Body of pancreas (tissue), 4 donors: ENCODE measurements at regions not wholly inside any gene's neighbourhood (a gene's known extent, or its start where the extent isn't known, plus 50 kb on each side); places are given as distances from the start of the nearest gene placed in this dataset.

Experiments used
- ATAC-seq: fragments of 150-250 bp; one replicate; pipeline ENCODE4 v1.9.1; 2016
- DNase-seq, 4 donors: peaks; one replicate each; pipeline ENCODE4 v3.0.0-alpha.2; 2019
- H3K27ac ChIP-seq, 4 donors: fragments of 200-600 bp; sonication (generic); 1 replicate in 3 of 4; 2 replicates in 1 of 4; pipeline versions ENCODE4 v1.5.1 to v1.6.1; 2016 to 2019; ENCODE audit warnings: mild to moderate bottlenecking in 1 of 4, mixed read lengths in 1 of 4, moderate library complexity in 1 of 4
- H3K27me3 ChIP-seq, 2 donors: fragments of 200-600 bp; sonication (generic); one replicate each; pipeline ENCODE4 v1.6.0; 2016; ENCODE audit warnings: mild to moderate bottlenecking in 1 of 2
- H3K36me3 ChIP-seq, 2 donors: fragments of 200-600 bp; sonication (generic); replicated peaks in 1 of 2; 2 replicates each; pipeline ENCODE4 v1.5.1; 2016; ENCODE audit warnings: low read depth in 2 of 2; ENCODE audit not compliant: insufficient read depth in 1 of 2
- H3K4me1 ChIP-seq: fragments of 200-600 bp; sonication (generic); one replicate; pipeline ENCODE4 v1.6.0; 2016
- H3K4me3 ChIP-seq, 2 donors: fragments of 200-600 bp; sonication (generic); 1 replicate in 1 of 2; 2 replicates in 1 of 2; pipeline ENCODE4 v1.5.1; 2016 to 2019
- H3K9me3 ChIP-seq, 3 donors: fragments of 200-600 bp; sonication (generic); 1 replicate in 2 of 3; 2 replicates in 1 of 3; pipeline ENCODE4 v1.5.1; 2016
- CTCF ChIP-seq, 7 experiments: fragments of 450-650 bp in 4 of 7; fragments of 200-600 bp in 3 of 7; sonication (generic) in 3 of 7; IDR thresholded peaks; one replicate each; pipeline ENCODE4 v1.5.1; 2016 to 2019; ENCODE audit warnings: antibody characterized with exemption in 7 of 7
- POLR2A ChIP-seq, 3 donors: fragments of 450-650 bp; IDR thresholded peaks; one replicate each; pipeline ENCODE4 v1.6.1; 2016; ENCODE audit warnings: antibody characterized with exemption in 3 of 3, mild to moderate bottlenecking in 2 of 3
- WGBS, 2 donors: methylation state at CpG; one replicate each; pipeline ENCODE4 v1.1.5; 2017; 5-methylcytosine and 5-hydroxymethylcytosine counted together
- intact Hi-C: fragments of 100-400 bp; cut with DNase I; formaldehyde crosslinking; loops from one replicate; pipeline ENCODE4 v1.15.1; 2023

GRCh38 chr7:123348690-123349089 lies 148.9 kb upstream of the SLC13A1 start:
- Histone ChIP-seq H3K36me3 (no peaks in the 10 kb centered on the region), H3K9me3 (no peaks in the 10 kb centered on the region), H3K27me3 (no peaks in the 10 kb centered on the region), H3K4me3 (no peak overlapping the region), H3K4me1 (peaks cover 6% of the 10 kb centered on the region), H3K27ac (no peak overlapping the region)
- DNase-seq, result no peak
- 71 to 84% methylated on average over 1 of the region's 1 CpG for WGBS, 2 donors
- ATAC-seq, result no peak
- TF ChIP-seq POLR2A (IDR thresholded peaks at IDR 0.05), result no peak
- TF ChIP-seq CTCF (IDR thresholded peaks at IDR 0.05), result no peak
- intact Hi-C loops, result no loop called here

GRCh38 chr7:123346766-123347165 lies 147.0 kb upstream of the SLC13A1 start:
- Histone ChIP-seq H3K36me3 (no peaks in the 10 kb centered on the region), H3K27ac (no peak overlapping the region), H3K4me3 (no peak overlapping the region), H3K4me1 (peaks cover 2% of the 10 kb centered on the region), H3K9me3 (no peaks in the 10 kb centered on the region), H3K27me3 (no peaks in the 10 kb centered on the region)
- TF ChIP-seq CTCF (IDR thresholded peaks at IDR 0.05), result no peak
- TF ChIP-seq POLR2A (IDR thresholded peaks at IDR 0.05), result no peak
- DNase-seq (no peak), ATAC-seq (no peak)
- intact Hi-C loops, result no loop called here

GRCh38 chr7:123343611-123344010 lies 143.8 kb upstream of the SLC13A1 start:
- Histone ChIP-seq H3K36me3 (no peaks in the 10 kb centered on the region), H3K27me3 (no peaks in the 10 kb centered on the region), H3K27ac (no peak overlapping the region), H3K4me1 (no peaks in the 10 kb centered on the region), H3K4me3 (no peak overlapping the region), H3K9me3 (no peaks in the 10 kb centered on the region)
- WGBS, 2 donors, result 73 to 96% methylated on average over 1 of the region's 1 CpG
- intact Hi-C loops, result no loop called here
- ATAC-seq, result no peak
- TF ChIP-seq CTCF (IDR thresholded peaks at IDR 0.05), result no peak
- no peak for TF ChIP-seq POLR2A (IDR thresholded peaks at IDR 0.05)
- DNase-seq, result no peak

- Histone ChIP-seq H3K27me3 (no peaks in the 10 kb centered on the region), H3K9me3 (no peaks in the 10 kb centered on the region), H3K4me1 (no peaks in the 10 kb centered on the region), H3K27ac (no peak overlapping the region), H3K4me3 (no peak overlapping the region), H3K36me3 (no peaks in the 10 kb centered on the region)
- intact Hi-C loops, result no loop called here
- DNase-seq, result no peak
- WGBS, 2 donors, result 54 to 86% methylated on average over 1 of the region's 1 CpG
- no peak for TF ChIP-seq POLR2A (IDR thresholded peaks at IDR 0.05)
- TF ChIP-seq CTCF (IDR thresholded peaks at IDR 0.05), result no peak
- ATAC-seq, result no peak
Observed at GRCh38 chr7:123341102-123341501, 141.3 kb upstream of the SLC13A1 start.

GRCh38 chr7:123338688-123339087 lies 138.9 kb upstream of the SLC13A1 start:
- H3K4me1 ChIP-seq, result no peaks in the 10 kb centered on the region
- no peaks in the 10 kb centered on the region for H3K36me3 ChIP-seq
- no peak for DNase-seq
- H3K4me3 ChIP-seq, result no peak overlapping the region
- TF ChIP-seq CTCF (IDR thresholded peaks at IDR 0.05), result no peak
- no peak for TF ChIP-seq POLR2A (IDR thresholded peaks at IDR 0.05)
- no peak overlapping the region for H3K27ac ChIP-seq
- no peaks in the 10 kb centered on the region for H3K27me3 ChIP-seq
- intact Hi-C loops, result no loop called here
- no peaks in the 10 kb centered on the region for H3K9me3 ChIP-seq
- ATAC-seq, result no peak
